HEK293T (cell line): ENCODE measurements at regions not wholly inside any gene's neighbourhood (a gene's known extent, or its start where the extent isn't known, plus 50 kb on each side); places are given as distances from the start of the nearest gene placed in this dataset.

Experiments used
- CTCF ChIA-PET: fragments of 350-600 bp; formaldehyde crosslinking; extraction: SDS; loops from one replicate; lab custom pipeline; 2021; ENCODE audit warnings: antibody characterized with exemption, inconsistent platforms; lab: Yijun Ruan, JAX
- POLR2A ChIA-PET: fragments of 350-600 bp; formaldehyde crosslinking; extraction: SDS; loops from one replicate; lab custom pipeline; 2020; ENCODE audit warnings: antibody characterized with exemption, inconsistent platforms; lab: Yijun Ruan, JAX
- DNase-seq: peaks from one replicate; pipeline ENCODE4 v3.0.0; 2012; ENCODE audit warnings: mixed read lengths; ENCODE audit errors: extremely low spot score
- ARNT ChIP-seq: fragments of 450-650 bp; IDR thresholded peaks from 2 replicates; pipeline ENCODE4 v1.6.1; 2017; ENCODE audit warnings: mild to moderate bottlenecking
- BHLHE40 ChIP-seq: fragments of 450-650 bp; IDR thresholded peaks from 2 replicates; pipeline ENCODE4 v1.6.1; 2016; ENCODE audit warnings: mild to moderate bottlenecking, moderate library complexity, borderline replicate concordance
- CTBP1 ChIP-seq: fragments of 450-650 bp; IDR thresholded peaks from 2 replicates; pipeline ENCODE4 v1.6.1; 2016; ENCODE audit warnings: borderline replicate concordance
- ELF4 ChIP-seq: fragments of 450-650 bp; IDR thresholded peaks from 2 replicates; pipeline ENCODE4 v1.6.1; 2017; ENCODE audit warnings: antibody characterized with exemption
- FOXA1 ChIP-seq: fragments of 450-650 bp; IDR thresholded peaks from 2 replicates; pipeline ENCODE4 v1.6.1; 2016; ENCODE audit warnings: mild to moderate bottlenecking
- FOXK2 ChIP-seq: fragments of 450-650 bp; IDR thresholded peaks from 2 replicates; pipeline ENCODE4 v1.6.1; 2016; ENCODE audit warnings: mild to moderate bottlenecking
- FOXM1 ChIP-seq: fragments of 450-650 bp; IDR thresholded peaks from 2 replicates; pipeline ENCODE4 v1.6.1; 2017; ENCODE audit warnings: mild to moderate bottlenecking, borderline replicate concordance
- HDGF ChIP-seq: fragments of 450-650 bp; IDR thresholded peaks from 2 replicates; pipeline ENCODE4 v1.6.1; 2017; ENCODE audit warnings: antibody characterized with exemption, borderline replicate concordance
- L3MBTL2 ChIP-seq: fragments of 450-650 bp; conservative IDR thresholded peaks from 2 replicates; pipeline ENCODE4 v1.6.1; 2016; ENCODE audit warnings: mild to moderate bottlenecking
- LEF1 ChIP-seq: fragments of 450-650 bp; IDR thresholded peaks from 2 replicates; pipeline ENCODE4 v1.6.1; 2017; ENCODE audit warnings: mild to moderate bottlenecking, borderline replicate concordance
- NFRKB ChIP-seq: fragments of 450-650 bp; IDR thresholded peaks from 2 replicates; pipeline ENCODE4 v1.6.1; 2016; ENCODE audit warnings: mild to moderate bottlenecking, moderate library complexity
- PKNOX1 ChIP-seq: fragments of 450-650 bp; IDR thresholded peaks from 2 replicates; pipeline ENCODE4 v1.6.1; 2016
- SP1 ChIP-seq: fragments of 450-650 bp; IDR thresholded peaks from 2 replicates; pipeline ENCODE4 v1.6.1; 2017
- SUZ12 ChIP-seq: fragments of 450-650 bp; IDR thresholded peaks from 2 replicates; pipeline ENCODE4 v1.6.1; 2016; ENCODE audit warnings: mild to moderate bottlenecking
- TARDBP ChIP-seq: fragments of 450-650 bp; IDR thresholded peaks from 2 replicates; pipeline ENCODE4 v1.6.1; 2016
- ZNF384 ChIP-seq: fragments of 450-650 bp; IDR thresholded peaks from 2 replicates; pipeline ENCODE4 v1.6.1; 2016

- CTCF ChIA-PET: no interaction called here
- no peak for TF ChIP-seq SP1
- no peak for TF ChIP-seq HDGF
- TF ChIP-seq FOXM1: no peak
- no peak for TF ChIP-seq BHLHE40
- no peak for TF ChIP-seq SUZ12
- no peak for TF ChIP-seq CTBP1
- no peak for TF ChIP-seq NFRKB
- no peak for TF ChIP-seq ARNT
- no peak for TF ChIP-seq ZNF384
- TF ChIP-seq FOXK2: no peak
- TF ChIP-seq PKNOX1: no peak
- no peak for TF ChIP-seq L3MBTL2
- TF ChIP-seq TARDBP: no peak
- no peak for TF ChIP-seq ELF4
- no peak for TF ChIP-seq LEF1
- TF ChIP-seq FOXA1: no peak
- DNase-seq: peak; percentile 62
- POLR2A ChIA-PET: no interaction called here
Observed at GRCh38 chr2:898319-898718, 52.3 kb upstream of the SNTG2 start.

GRCh38 chr2:897091-897490, 53.6 kb upstream of the SNTG2 start:
- ChIA-PET CTCF (no interaction called here), POLR2A (no interaction called here)
- no peak for DNase-seq
- no peak for TF ChIP-seq TARDBP
- no peak for TF ChIP-seq NFRKB
- no peak for TF ChIP-seq CTBP1
- TF ChIP-seq ARNT: no peak
- TF ChIP-seq L3MBTL2: no peak
- TF ChIP-seq ZNF384: no peak
- TF ChIP-seq FOXM1: no peak
- TF ChIP-seq PKNOX1: no peak
- TF ChIP-seq HDGF: no peak
- no peak for TF ChIP-seq SUZ12
- TF ChIP-seq LEF1: no peak

- DNase-seq: peak; percentile 66
- TF ChIP-seq ELF4: no peak
- no peak for TF ChIP-seq TARDBP
- no peak for TF ChIP-seq FOXA1
- TF ChIP-seq PKNOX1: no peak
- no peak for TF ChIP-seq NFRKB
- no peak for TF ChIP-seq FOXK2
- TF ChIP-seq L3MBTL2: no peak
- no peak for TF ChIP-seq BHLHE40
- TF ChIP-seq LEF1: no peak
- TF ChIP-seq ARNT: no peak
- TF ChIP-seq FOXM1: no peak
- no peak for TF ChIP-seq SP1
- no peak for TF ChIP-seq HDGF
- no peak for TF ChIP-seq CTBP1
- TF ChIP-seq ZNF384: no peak
- TF ChIP-seq SUZ12: no peak
- ChIA-PET CTCF (no interaction called here), POLR2A (no interaction called here)
Observed at GRCh38 chr2:893311-893710, 57.3 kb upstream of the SNTG2 start.

GRCh38 chr2:892892-893291, 57.8 kb upstream of the SNTG2 start:
- DNase-seq: no peak
- no peak for TF ChIP-seq TARDBP
- ChIA-PET POLR2A (no interaction called here), CTCF (no interaction called here)

GRCh38 chr2:892401-892800, 58.2 kb upstream of the SNTG2 start:
- TF ChIP-seq CTBP1 (no peak), LEF1 (no peak), FOXA1 (no peak), FOXM1 (no peak), TARDBP (no peak)
- ChIA-PET CTCF (no interaction called here), POLR2A (no interaction called here)
- DNase-seq: no peak

- TF ChIP-seq FOXA1 (no peak), FOXM1 (no peak), LEF1 (no peak), FOXK2 (no peak)
- POLR2A ChIA-PET: no interaction called here
- CTCF ChIA-PET: no interaction called here
- no peak for DNase-seq
Observed at GRCh38 chr2:891734-892133, 58.9 kb upstream of the SNTG2 start.

GRCh38 chr2:890791-891190, 59.9 kb upstream of the SNTG2 start:
- TF ChIP-seq FOXA1 (no peak), SUZ12 (no peak), CTBP1 (no peak), TARDBP (no peak), NFRKB (no peak), SP1 (no peak), ARNT (no peak), FOXK2 (no peak), PKNOX1 (no peak), L3MBTL2 (no peak), ZNF384 (no peak), FOXM1 (no peak), BHLHE40 (no peak), ELF4 (no peak), LEF1 (no peak), HDGF (no peak)
- ChIA-PET POLR2A (no interaction called here), CTCF (no interaction called here)
- no peak for DNase-seq
